ENCODE measurements at regions not wholly inside any gene's neighbourhood (a gene's known extent, or its start where the extent isn't known, plus 50 kb on each side); places are given as distances from the start of the nearest gene placed in this dataset.
A peak's percentile ranks its signal among the peaks of the same experiment; 100 is the strongest.

GRCh38 chr2:136225950-136226835 lies 108.2 kb upstream of the CXCR4 start:
- DNase-seq (ENCODE audit: low read depth in 2 of 3, low spot score in 2 of 3): peak in 2 of 3 donors; percentile 45 to 75

- no peak for DNase-seq (ENCODE audit: low read depth in 2 of 3, low spot score in 2 of 3)
Measured at GRCh38 chr2:136223274-136223673, 105.3 kb upstream of the CXCR4 start.

DNA sequence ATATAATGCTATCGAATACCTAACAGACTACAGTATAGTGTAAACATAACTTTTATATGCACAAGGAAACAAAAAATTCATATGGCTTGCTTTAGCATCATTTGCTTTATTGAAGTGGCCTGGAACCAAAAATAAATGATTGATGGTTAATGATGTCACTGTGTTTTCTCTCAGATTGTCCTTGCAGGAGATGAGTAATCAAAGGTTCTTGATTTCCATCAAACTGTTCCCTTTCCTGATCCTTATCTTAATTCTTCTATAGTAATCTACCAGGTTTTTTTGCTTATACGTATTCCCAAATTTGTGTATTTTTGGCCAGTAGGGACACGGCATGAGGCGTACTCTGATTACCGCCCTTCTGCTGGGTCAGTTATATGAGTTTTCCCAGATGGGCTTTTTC lies 104.9 kb upstream of the CXCR4 start:
- no peak for DNase-seq (ENCODE audit: low read depth in 2 of 3, low spot score in 2 of 3)

DNA sequence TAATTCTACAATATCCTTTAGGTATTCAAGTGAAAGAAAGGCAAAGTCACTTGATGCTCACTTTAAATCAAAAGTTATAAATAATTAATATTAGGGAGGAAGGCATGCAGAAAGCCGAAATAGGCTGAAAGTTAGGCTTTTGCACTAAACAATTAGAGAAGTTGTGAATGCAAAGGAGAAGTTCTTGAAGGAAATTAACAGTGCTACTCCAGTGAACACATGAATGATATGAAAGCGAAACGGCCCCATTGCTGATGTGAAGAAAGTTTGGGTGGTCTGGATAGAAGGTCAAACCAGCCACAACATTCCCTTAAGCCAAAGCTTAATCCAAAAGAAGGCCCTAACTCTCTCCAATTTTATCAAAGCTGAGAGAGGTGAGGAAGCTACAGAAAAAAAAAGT lies 103.1 kb upstream of the CXCR4 start:
- no peak for DNase-seq (ENCODE audit: low read depth in 2 of 3, low spot score in 2 of 3)

- DNase-seq (ENCODE audit: low read depth in 2 of 3, low spot score in 2 of 3): no peak
Measured at GRCh38 chr2:136219963-136220362, 102.0 kb upstream of the CXCR4 start.

DNA sequence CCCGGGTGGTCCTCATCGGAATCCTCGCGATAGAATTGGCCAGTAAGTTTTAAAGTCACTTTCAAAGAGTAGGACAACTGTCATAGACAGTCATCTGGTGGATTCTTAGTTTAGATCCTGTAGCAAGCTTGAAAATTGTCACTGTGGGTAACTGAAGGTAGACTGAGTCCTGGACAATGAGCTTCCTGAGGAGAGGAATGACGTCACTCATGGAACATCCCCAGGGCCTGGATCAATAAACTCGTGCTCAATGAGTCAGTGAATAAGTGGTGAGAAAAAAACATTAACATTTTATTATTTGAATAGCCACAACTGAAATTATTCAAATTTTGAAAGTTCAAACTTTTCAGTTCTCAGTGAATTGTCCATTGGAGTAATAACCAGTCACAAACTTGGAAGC lies 101.4 kb upstream of the CXCR4 start:
- no peak for DNase-seq (ENCODE audit: low read depth in 2 of 3, low spot score in 2 of 3)

- no peak for DNase-seq (ENCODE audit: low read depth in 2 of 3, low spot score in 2 of 3)
Measured at GRCh38 chr2:136217996-136218395, 100.0 kb upstream of the CXCR4 start.

GRCh38 chr2:136215908-136216472 lies 98.0 kb upstream of the CXCR4 start:
- DNase-seq (ENCODE audit: low read depth in 2 of 3, low spot score in 2 of 3): no peak

DNA sequence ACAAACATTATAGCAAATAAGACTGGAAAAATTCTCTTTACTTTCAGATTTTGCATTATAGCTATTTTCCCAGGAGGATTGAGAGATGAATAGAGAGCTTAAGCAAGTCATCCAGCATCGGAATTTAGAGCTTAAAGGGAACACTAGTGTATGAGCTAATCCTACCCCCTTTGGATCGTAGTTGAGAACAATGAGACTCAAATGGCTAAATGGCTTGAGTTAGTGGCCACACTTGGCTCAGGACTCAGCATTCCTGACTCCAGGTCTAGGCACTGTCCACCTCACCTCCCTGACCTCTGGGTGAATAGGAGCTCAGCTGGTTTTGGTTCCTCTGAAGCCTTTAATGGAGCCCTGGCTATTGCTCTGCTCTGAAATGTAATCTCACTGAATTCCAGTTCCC lies 97.5 kb upstream of the CXCR4 start:
- no peak for DNase-seq (ENCODE audit: low read depth in 2 of 3, low spot score in 2 of 3)

- peak in 1 of 3 donors; percentile 49 for DNase-seq (ENCODE audit: low read depth in 2 of 3, low spot score in 2 of 3)
Measured at GRCh38 chr2:136214307-136215200, 96.6 kb upstream of the CXCR4 start.

DNA sequence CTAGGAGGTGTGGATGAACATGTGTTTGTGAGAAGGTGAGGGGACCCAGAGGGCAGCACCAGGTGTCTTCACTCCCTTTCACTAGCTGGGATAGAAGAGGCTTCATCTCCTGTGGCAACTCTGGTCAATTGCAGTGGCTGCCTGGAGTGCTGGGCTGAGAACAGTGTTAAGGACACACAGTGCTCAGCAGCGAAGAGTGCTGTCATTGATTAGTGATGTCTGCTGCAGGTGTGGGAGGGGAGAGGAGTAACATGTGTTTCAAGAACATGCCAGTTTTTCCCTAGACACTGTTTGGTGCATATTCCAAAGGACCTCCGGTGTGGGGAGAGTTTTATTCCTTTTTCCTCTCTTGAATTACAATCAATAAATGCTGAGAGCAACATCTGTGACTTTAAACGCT lies 95.9 kb upstream of the CXCR4 start:
- DNase-seq (ENCODE audit: low read depth in 2 of 3, low spot score in 2 of 3): no peak

DNA sequence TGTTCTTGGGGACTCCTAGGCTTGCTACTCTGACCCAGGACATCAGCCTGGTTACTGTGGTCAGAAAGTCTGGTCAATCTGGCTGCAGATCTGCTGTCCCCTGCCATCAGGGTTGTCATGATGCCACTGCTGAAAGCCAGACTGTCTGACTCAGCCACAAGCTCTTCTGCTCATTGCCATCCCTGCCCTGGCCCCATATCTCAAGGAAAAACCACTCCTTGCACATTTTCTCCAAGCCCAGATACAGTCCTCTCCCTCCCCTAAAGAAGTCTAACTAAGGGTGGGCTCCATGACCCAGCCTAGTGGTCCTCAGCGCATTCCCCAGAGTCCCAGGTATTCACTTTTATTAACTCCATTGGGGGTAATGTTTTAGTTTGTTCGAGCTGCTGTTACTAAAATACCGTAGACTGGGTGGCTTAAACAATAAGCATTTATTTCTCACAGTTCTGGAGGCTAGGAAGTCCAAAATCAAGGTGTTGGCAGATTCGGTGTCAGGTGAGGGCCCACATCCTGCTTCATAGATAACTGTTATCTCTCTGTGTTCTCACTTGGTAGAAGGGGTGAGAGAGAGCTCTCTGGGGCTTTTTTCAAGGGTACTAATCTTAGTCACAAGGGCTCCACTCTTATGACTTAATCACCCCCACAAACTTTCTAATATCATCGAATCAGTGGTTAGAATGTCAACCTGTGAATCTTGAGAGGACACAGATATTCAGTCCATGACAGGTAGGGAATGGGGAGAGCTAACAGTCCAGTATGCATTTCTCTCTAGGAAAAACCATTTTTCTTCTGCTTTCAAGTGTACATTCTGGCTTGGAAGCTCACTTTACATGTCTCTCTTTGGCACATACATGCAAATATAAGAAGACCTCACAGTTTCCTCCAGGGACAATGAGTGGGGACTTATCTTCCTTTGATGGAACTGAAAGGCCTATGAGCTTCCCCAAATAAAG lies 94.8 kb upstream of the CXCR4 start:
- no peak for DNase-seq (ENCODE audit: low read depth in 2 of 3, low spot score in 2 of 3)

- DNase-seq (ENCODE audit: low read depth in 2 of 3, low spot score in 2 of 3): peak in 1 of 3 donors; percentile 70
Measured at GRCh38 chr2:136211701-136212100, 93.8 kb upstream of the CXCR4 start.

DNA sequence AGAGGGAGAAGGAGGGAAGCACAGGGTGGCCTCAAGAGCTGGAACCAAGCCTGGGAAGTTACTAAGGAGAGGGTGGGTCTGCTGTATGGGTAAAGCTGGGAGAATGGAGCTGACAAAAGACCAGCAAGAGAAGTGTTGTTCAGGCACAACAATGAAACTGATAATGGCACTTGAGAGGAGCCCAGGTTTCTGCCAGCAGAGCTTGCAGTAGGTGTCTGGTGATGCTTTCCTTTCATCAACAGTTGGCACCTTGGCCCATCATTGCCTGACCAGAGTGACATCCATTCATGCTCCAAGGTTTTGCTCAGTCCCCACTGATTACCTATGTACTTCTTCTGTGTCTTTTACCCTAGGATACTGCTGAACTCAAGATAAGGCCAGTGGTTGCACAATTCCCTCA lies 92.9 kb upstream of the CXCR4 start:
- DNase-seq (ENCODE audit: low read depth in 2 of 3, low spot score in 2 of 3): no peak

DNA sequence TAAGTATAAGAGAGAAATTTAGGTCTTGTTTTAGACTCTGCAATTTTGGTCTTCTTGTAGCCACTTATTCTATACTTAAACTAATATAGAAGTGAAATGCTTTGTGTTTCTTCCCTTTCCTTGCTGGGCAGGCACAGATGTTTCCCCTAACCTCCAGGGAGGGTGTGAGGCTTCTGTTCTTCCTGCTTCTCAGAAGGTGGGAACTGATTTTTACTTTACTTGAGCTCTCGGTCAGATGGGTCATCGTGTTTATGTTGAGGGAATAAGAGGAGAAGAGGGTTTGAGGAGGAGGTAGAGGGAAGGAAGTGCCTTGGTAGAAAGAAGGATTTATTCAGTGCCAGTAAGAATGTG lies 92.5 kb upstream of the CXCR4 start:
- peak in 2 of 3 donors; percentile 24 to 64 for DNase-seq (ENCODE audit: low read depth in 2 of 3, low spot score in 2 of 3)

- no peak for DNase-seq (ENCODE audit: low read depth in 2 of 3, low spot score in 2 of 3)
Measured at GRCh38 chr2:136209561-136210454, 91.9 kb upstream of the CXCR4 start.

DNA sequence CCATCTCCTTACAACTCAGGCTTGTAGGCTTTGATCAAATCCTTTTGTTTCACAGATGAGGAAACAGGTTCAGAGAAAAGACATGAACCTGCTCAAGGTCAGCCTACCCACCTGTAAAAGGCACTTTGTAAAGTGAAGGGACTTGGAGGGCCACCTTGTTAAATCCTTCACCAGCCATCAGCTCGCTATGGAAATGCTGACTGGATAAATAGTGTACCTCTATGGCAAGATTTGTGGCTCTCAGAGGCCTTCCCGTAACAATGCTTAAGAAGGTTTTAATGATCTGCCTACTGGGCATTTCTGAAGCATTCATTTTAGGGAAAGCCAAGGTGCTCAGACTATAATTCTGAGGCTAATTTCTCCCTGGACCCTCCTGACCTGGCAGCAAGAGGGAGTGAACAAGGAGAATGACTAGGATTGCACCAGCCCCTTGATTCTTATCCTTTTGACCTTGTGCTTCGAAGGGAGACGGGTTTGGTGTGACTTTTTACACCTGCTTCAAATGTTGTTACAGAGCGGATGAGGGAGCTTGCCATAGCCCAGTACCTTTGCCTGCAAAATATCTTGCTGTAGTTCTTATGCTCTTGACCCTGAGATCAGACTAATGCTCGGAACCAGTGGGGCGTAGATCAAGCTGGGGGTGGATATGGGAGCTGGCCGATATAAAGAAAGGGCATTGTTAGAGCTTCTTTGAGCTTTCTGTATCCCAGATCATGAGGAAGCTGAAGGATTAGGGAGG lies 90.9 kb upstream of the CXCR4 start:
- DNase-seq (ENCODE audit: low read depth in 2 of 3, low spot score in 2 of 3): no peak

DNA sequence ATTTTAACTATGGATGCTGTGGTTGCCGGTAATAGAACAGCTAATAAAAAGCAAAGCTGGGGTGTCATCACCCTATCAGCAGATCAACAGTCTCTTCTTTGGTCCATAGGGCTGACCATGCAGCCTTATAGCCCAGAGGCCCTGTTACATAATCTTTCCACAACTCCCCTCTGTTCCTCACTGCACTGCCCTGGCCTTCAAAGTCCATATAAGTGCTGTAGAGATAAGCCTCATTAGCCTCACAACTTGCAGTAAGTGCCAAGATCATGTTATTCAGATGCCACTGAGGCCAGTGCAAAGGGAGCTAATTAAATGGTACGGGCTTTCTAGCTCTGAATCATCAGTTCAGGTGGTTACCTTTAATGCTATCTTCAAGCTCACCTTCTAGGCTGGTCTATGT lies 89.7 kb upstream of the CXCR4 start:
- no peak for DNase-seq (ENCODE audit: low read depth in 2 of 3, low spot score in 2 of 3)

All from hematopoietic multipotent progenitor cell (in vitro differentiated cells).